ENCODE measurements at regions not wholly inside any gene's neighbourhood (a gene's known extent, or its start where the extent isn't known, plus 50 kb on each side); places are given as distances from the start of the nearest gene placed in this dataset.
"Not testable (repeated sequence)": the region's sequence is repeated elsewhere in the genome, so short reads cannot be mapped to it uniquely, and the experiment has no call there.

DNA sequence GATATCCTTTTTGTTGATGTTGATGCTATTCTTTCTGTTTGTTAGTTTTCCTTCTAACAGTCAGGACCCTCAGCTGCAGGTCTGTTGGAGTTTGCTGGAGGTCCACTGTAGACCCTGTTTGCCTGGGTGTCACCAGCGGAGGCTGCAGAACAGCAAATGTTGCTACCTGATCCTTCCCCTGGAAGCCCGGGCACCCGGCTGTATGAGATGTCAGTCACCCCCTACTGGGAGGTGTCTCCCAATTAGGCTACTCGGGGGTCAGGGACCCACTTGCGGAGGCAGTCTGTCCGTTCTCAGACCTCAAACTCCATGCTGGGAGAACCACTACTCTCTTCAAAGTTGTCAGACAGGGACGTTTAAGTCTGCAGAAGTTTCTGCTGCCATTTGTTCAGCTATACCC lies 383.4 kb downstream of the HLX start:
- TF ChIP-seq, protein P1, sequence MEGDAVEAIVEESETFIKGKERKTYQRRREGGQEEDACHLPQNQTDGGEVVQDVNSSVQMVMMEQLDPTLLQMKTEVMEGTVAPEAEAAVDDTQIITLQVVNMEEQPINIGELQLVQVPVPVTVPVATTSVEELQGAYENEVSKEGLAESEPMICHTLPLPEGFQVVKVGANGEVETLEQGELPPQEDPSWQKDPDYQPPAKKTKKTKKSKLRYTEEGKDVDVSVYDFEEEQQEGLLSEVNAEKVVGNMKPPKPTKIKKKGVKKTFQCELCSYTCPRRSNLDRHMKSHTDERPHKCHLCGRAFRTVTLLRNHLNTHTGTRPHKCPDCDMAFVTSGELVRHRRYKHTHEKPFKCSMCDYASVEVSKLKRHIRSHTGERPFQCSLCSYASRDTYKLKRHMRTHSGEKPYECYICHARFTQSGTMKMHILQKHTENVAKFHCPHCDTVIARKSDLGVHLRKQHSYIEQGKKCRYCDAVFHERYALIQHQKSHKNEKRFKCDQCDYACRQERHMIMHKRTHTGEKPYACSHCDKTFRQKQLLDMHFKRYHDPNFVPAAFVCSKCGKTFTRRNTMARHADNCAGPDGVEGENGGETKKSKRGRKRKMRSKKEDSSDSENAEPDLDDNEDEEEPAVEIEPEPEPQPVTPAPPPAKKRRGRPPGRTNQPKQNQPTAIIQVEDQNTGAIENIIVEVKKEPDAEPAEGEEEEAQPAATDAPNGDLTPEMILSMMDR (IDR thresholded peaks at IDR 0.05 in 8 of 11, conservative IDR thresholded peaks at IDR 0.05 in 3 of 11) = not testable (repeated sequence)
- not testable (repeated sequence) for TF ChIP-seq POLR2A, POLR2AphosphoS5 (IDR thresholded peaks at IDR 0.05)

Measured in spleen (tissue), 7 donors.